T-helper 1 cell treated with Interleukin-12 subunit alpha and Interleukin-12 subunit beta and Interleukin-4 antibody, amounts not matched to agents 30 ng/mL and 1 ng/mL, for 36 hours (primary cell): ENCODE measurements at regions not wholly inside any gene's neighbourhood (a gene's known extent, or its start where the extent isn't known, plus 50 kb on each side); places are given as distances from the start of the nearest gene placed in this dataset.

Experiments
- intact Hi-C: fragments of 100-400 bp; cut with micrococcal nuclease; formaldehyde crosslinking; loops from one replicate; pipeline ENCODE4 v1.15.1; 2024

GRCh38 chr13:40453351-40454021, 213.0 kb downstream of the FOXO1 start:
- intact Hi-C loops, result no loop called here

- intact Hi-C loops, result no loop called here
Observed at GRCh38 chr13:40456397-40456953, 210.0 kb downstream of the FOXO1 start.

- intact Hi-C loops, result no loop called here
Observed at GRCh38 chr13:40456979-40457553, 209.4 kb downstream of the FOXO1 start.

DNA sequence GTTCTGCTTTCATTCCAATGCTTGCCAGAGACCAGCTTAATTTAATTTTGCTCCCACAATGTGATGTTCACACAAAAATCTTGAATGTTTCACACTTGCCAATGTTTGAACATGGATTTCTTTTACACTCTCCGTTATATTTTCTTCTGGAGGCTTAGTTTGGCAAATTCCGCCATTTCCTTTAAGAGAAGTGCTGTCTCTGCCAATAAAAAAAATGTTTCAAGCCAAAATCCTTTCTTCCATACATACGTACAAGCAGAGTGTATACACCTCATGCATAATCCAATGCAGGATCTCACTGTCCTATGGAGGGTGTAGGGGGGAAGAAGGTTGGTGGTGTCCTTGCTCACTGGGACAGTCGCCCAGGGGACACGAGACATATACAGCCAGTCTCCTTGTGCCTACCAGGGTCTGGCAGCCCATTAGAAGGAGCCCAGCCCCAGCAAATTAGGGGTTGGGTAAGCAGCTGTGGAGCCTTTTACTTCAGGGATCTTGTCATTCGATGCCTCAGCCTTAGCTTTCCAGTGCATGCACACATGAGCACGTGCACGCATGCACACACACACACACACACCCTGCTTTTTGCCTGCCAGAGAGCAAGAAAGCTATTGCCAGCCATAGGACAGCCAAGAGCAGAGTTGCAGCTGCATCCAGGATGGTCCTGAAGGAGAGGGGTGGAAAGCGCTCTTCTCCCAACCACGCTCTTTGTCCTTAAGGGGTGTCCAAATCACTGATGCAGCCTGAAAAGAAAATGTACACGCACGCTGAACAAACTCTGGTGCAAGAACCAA, 208.3 kb downstream of the FOXO1 start:
- intact Hi-C loops, result no loop called here

DNA sequence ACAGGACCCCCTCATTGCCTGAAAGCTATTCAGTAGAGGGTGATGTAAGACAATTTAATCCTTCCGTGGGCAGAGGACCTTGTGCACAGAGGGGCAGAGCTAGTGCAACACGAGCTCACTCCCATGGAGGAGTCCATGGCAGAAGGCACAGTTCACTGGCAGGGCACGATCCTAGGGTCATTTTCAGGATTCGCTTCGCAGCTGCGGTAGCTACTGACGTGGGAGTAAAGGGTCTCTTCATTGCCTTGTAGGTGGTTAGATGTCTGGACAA, 207.8 kb downstream of the FOXO1 start:
- intact Hi-C loops, result no loop called here

DNA sequence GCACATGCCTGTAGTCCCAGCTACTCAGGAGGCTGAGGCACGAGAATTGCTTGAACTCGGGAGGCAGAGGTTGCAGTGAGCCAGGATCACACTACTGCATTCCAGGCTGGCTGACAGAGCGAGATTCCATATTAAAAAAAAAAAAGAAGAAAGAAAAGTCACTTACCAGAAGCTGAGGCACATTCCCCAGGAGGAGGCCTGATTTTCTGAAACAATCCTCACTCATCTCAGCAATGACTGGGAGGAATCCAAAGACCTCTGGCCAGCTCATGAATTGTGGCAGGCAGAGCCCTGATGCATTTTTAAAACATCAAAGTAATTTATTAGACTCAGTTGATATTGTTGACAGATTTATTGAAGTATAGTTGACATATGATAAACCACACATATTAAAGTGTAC, 206.3 kb downstream of the FOXO1 start:
- intact Hi-C loops, result no loop called here

GRCh38 chr13:40464337-40465014, 202.0 kb downstream of the FOXO1 start:
- intact Hi-C loops, result no loop called here

DNA sequence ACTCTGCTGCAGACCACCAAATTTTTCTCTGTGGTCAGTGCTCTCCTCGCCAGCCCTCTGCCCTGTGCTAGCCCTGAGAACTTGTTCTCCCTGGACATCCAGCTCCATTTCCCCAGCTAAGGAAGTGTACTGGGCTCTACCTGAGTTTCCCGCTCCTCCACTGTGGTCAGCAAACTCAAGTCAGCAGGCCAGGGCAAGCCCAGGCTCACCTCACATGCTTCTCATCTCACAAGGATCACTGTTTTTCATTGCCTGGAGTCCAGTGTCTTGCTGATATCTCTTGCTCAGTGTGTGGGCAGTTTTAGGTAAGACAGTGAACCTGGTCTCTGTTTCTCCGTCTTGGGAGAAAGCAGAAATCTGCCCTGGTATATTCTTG, 201.4 kb downstream of the FOXO1 start:
- intact Hi-C loops, result no loop called here

DNA sequence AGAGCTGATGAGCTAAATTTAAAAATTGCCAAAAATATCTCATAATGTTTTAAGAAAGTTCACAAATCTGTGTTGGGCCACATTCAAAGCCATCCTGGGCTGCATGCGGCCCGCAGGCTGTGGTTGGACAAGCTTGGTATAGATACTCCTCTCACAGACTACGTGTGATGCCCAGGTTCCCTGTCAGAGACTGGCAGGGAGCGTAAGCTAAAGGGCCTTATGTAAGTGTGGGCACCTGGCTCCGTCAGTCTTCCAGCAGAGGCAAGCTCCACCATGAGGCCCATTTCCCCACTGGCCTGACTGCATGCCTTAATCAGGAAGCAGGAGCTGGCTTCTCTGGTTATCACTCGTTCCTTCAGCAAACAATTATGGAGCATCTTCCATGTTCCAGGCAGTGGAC, 200.2 kb downstream of the FOXO1 start:
- intact Hi-C loops, result no loop called here

DNA sequence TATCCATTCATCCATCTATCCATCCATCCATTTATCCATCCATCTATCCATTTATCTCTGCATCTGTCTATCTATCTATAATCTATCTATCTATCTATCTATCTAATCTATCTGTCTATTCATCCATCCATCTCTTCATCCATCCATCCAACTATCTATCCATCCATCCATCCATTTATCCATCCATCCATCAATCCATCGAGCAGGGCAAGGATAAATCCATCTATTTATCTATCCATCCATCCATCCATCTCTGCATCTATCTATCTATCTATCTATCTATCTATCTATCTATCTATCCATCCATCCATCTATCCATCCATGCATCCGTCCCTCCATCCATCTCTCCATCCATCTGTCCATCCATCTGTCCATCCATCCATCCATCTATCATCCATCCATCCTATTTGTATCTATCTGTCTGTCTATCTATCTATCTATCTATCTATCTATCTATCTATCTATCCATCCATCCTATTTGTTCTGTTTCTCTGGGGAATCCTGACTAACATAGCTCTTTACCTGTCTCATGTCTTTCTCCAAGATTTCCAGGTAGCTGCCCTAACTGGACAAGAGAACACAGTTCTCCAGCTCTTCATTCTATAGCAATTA, 198.1 kb downstream of the FOXO1 start:
- intact Hi-C loops, result no loop called here

DNA sequence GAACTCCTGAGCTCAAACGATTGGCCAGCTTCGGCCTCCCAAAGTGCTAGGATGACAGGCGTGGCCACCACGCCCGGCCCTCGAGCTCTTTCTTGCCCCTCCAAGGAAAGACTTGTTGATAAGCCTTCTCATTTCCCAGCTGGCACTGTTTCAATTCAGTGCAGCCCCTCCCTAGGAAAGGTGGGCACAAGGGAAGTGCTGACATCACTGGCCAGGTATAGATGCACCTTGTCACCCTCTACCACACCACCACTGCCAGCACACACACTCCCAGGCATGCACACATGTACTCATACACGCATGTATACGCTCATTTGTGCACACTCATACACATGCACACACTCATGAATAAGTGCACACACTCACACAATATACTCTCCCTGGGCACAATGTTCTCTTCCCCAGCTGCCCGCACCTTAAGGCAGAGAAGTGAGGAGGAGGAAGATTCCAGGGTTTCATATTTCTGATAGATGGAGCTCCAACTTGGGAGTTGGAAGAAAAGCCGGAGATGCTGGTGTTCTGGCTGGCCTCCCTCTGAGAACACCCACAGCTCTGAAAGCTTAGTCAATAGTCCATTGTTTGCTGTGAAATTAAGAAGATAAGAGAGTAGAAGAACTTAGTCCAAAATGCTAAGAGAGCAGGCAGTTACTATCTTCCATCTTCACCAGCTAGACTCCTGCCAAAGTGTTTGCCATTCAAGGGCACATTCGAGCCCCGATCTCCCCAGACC, 196.7 kb downstream of the FOXO1 start:
- intact Hi-C loops, result no loop called here

DNA sequence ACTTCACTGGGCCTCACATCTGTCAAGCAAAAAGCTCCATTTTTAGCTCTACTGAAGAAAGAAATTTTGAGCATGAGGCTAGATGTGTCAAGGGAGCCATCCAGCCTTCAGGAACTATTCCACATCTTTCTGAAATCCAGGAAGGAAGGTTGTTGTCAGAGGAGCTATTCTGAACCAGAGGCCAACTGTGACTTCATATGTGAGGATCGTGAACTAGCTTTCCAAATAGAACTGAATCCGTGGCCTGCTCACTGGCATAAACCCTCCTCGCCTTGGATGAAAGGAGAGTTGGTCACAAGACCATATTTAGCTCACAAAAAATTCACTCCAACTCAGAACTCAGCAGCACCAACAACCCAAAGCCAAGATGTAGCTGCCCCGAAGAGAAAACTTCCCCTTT, 195.8 kb downstream of the FOXO1 start:
- intact Hi-C loops, result no loop called here

DNA sequence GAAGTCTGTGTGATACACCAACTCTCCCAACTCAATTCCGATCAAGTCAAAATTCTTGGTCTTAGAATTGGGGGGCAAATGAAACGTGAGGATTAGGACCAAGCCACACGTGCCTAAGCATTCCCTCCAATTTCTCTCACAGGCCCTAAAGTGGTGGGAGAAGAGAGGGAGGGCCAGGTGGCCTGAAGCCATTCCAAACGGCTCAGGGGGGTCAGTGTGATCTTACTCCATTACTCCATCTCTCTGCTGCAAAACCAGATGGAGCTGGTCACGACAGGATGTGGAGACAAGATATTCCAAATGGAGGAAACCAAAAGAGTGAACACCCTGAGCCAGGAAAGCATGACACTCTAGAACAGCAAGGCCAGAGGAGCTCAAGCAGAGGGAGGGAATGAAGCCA, 195.4 kb downstream of the FOXO1 start:
- intact Hi-C loops, result no loop called here

DNA sequence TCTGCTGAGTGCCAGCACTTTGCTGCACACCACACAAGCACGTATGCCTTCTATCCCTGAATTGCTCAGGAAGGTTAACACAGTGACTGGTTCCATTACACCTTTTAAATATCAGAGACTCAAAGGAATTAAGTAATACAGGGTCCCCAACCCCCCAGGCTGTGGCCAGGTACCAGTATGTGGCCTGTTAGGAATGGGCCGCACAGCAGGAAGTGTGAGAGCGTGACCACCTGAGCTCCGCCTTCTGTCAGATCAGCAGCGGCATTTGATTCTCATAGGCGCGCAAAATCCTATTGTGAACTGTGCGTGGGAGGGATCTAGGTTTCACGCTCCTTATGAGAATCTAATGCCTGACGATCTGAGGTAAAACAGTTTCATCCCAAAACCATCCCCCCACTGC, 194.5 kb downstream of the FOXO1 start:
- intact Hi-C loops, result no loop called here

DNA sequence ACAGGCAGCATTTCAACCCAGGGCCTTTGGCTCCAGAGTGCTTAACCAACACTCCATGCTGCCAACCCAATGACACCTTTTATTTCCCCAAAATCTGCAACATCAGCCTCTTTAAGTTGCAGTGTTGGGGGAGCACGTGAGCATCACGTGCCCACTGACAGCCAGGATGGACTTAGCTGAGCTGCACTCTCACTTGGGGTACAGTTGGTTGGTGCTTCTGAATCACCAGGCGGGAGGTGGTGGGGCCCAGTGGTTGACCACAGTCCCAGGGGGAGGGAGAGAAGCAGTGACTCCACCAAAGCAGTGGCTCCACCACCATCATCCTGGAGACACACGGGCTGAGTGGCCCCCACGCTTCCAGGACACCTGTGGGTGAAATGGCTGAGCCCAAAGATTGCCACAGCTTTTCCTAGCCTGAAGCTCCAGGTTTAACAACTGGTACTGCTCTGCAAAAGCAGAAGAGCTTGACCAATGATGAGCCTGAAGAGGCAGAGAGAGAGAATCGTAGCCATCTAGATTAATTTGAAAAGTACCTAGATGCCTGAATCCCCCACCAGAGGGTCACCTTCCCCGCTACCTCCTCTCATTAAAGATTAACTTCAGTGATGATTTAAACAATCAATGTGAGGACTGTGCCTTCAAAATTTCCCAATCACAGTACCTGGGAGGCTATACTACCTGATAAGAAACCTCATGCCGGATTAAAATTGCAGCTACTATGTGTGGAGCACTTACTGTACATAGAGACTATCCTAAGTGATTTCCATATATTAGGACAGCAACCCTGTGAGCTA, 193.8 kb downstream of the FOXO1 start:
- intact Hi-C loops, result no loop called here

- intact Hi-C loops, result no loop called here
Observed at GRCh38 chr13:40475617-40476016, 190.8 kb downstream of the FOXO1 start.

GRCh38 chr13:40476175-40476958, 190.1 kb downstream of the FOXO1 start:
- intact Hi-C loops, result no loop called here

GRCh38 chr13:40477623-40478608, 188.5 kb downstream of the FOXO1 start:
- intact Hi-C loops, result no loop called here
